Prostate gland (tissue), 2 donors: ENCODE measurements at regions not wholly inside any gene's neighbourhood (a gene's known extent, or its start where the extent isn't known, plus 50 kb on each side); places are given as distances from the start of the nearest gene placed in this dataset.

Experiments
- CTCF ChIP-seq, 4 experiments: fragments of 200-600 bp in 2 of 4; fragments of 450-650 bp in 2 of 4; sonication (generic) in 2 of 4; IDR thresholded peaks; 1 replicate in 3 of 4; 2 replicates in 1 of 4; pipeline ENCODE4 v1.5.1; 2016 to 2019; ENCODE audit warnings: antibody characterized with exemption in 4 of 4, mild to moderate bottlenecking in 2 of 4, moderate library complexity in 2 of 4
- POLR2A ChIP-seq: fragments of 450-650 bp; IDR thresholded peaks from one replicate; pipeline ENCODE4 v1.6.1; 2016; ENCODE audit warnings: antibody characterized with exemption, mild to moderate bottlenecking

GRCh38 chr5:135235551-135236227 is 163.3 kb downstream of the MACROH2A1 start:
- TF ChIP-seq CTCF (IDR thresholded peaks at IDR 0.05) (no peak), POLR2A (no peak)
